ENCODE measurements at regions not wholly inside any gene's neighbourhood (a gene's known extent, or its start where the extent isn't known, plus 50 kb on each side); places are given as distances from the start of the nearest gene placed in this dataset.

DNA sequence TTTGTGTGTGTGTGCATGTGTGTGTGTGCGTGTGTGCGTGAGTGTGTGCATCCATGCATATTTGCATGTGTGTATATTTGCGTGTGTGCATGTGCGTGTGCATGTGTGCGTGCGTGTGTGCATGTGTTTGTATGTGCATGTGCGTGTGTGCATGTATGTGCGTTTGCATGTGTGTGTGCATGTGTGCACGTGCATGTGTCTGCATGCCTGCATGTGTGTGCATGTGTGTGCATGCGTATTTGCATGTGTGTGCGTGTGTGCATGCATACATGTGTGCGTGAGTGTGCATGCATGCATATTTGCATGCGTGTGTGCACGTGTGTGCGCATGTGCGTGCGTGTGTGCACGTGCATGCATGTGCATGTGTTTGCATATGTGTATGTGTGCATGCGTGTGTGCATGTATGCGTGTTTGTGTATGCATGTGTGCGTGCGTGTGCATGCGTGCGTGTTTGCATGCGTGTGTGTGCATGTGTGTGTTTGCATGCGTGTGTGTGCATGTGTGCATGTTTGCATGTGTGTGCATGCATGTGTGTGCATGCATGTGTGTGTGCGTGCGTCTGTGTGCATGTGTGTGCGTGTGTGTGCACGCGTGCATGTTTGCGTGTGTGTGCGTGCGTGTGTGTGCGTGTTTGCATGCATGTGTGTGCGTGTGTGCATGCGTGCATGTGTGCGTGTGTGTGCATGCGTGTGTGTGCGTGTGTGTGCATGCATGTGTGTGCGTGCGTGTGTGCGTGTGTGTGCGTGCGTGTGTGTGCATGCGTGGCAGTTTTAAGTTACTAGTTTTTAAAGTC, 57.7 kb upstream of the SMOC2 start:
- intact Hi-C loops (cut with micrococcal nuclease) = no loop called here
- Histone ChIP-seq H2AFZ (ENCODE audit: low read length) (no peak overlapping the region), H3F3A (ENCODE audit: low read length, unreplicated experiment) (no peaks in the 10 kb centered on the region), H3K79me2 (ENCODE audit: low read length) (no peaks in the 10 kb centered on the region), H3K27me3 (ENCODE audit: low read length) (no peaks in the 10 kb centered on the region; the same call in 1 of the 2 replicates), H3K9me3 (ENCODE audit: low read length) (no peaks in the 10 kb centered on the region), H3K4me1 (ENCODE audit: insufficient read depth, low read length) (no peaks in the 10 kb centered on the region), H4K20me1 (ENCODE audit: low read length) (no peaks in the 10 kb centered on the region), H3K9ac (ENCODE audit: low read length) (no peak overlapping the region), H3K4me3 (ENCODE audit: low read length) (no peak overlapping the region), H3K4me2 (ENCODE audit: low read length) (no peak overlapping the region), H3K27ac (ENCODE audit: low read length) (no peak overlapping the region), H3K9me2 (replicated peaks; ENCODE audit: low read length) (no peaks in the 10 kb centered on the region), H3K36me3 (ENCODE audit: low read depth, low read length) (no peaks in the 10 kb centered on the region)
- ATAC-seq (no peak), DNase-seq (no peak)
- POLR2A ChIA-PET (ENCODE audit: unreplicated experiment) = no interaction called here
- TF ChIP-seq EZH2 (IDR thresholded peaks at IDR 0.05; ENCODE audit: low read length, unreplicated experiment) = no peak
- no peak for TF ChIP-seq EZH2phosphoT487 (IDR thresholded peaks at IDR 0.05; ENCODE audit: borderline replicate concordance, low read length)
- TF ChIP-seq, protein P1, sequence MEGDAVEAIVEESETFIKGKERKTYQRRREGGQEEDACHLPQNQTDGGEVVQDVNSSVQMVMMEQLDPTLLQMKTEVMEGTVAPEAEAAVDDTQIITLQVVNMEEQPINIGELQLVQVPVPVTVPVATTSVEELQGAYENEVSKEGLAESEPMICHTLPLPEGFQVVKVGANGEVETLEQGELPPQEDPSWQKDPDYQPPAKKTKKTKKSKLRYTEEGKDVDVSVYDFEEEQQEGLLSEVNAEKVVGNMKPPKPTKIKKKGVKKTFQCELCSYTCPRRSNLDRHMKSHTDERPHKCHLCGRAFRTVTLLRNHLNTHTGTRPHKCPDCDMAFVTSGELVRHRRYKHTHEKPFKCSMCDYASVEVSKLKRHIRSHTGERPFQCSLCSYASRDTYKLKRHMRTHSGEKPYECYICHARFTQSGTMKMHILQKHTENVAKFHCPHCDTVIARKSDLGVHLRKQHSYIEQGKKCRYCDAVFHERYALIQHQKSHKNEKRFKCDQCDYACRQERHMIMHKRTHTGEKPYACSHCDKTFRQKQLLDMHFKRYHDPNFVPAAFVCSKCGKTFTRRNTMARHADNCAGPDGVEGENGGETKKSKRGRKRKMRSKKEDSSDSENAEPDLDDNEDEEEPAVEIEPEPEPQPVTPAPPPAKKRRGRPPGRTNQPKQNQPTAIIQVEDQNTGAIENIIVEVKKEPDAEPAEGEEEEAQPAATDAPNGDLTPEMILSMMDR (conservative IDR thresholded peaks at IDR 0.05; ENCODE audit: low read depth, low read length) = no peak
- CTCF ChIA-PET = no interaction called here
- BruUV-seq (replicated peaks) = no TSS peak

DNA sequence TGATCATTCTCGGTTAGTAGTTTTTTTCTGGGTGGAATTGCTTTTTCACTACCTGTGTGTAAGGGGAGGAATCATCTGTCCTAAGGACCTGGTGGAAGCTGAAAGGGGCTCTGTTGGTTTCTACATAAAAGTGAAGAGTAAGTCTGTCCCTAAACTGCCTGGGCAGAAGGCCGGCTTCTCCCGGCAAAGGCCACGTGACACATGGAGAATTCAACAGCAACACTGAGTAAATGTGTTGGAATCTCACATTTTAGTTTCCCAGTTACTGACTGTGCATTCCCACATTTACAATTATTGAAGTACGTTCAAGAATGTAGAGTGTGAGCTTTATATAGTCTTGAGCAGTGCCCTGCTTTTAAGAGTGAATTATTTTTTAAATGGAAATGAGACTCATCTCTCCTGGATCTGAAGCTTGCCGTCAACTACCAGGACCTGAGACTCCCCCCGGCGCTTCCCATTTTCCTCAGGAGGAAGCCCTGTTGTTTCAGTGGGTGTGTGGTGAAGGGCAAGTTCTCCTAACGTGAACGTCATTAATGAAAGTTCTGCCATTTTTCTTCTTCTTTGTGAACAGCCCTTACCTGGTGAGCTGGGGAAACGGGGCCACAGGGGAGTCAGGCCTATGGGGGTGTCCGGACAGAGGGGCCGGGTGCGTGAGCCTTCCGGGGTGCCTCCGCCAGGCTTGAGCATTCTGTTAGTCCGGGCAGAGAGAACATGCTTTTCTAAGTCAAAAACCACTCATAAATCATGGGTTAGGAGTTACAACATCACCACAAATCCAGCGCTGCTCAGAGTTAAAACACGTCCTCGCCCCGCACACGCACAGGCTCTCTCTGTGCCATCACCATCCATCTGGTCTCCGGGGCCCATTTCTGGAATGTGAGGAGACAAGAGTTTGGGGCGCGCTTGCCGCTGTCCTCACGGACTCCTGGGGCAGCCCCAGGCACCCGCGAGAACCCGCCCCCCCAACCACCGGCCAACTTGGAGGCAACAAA, 56.6 kb upstream of the SMOC2 start:
- no peak for DNase-seq
- Histone ChIP-seq H3K4me3 (ENCODE audit: low read length) (no peak overlapping the region), H3F3A (ENCODE audit: low read length, unreplicated experiment) (no peaks in the 10 kb centered on the region), H3K4me1 (ENCODE audit: insufficient read depth, low read length) (no peaks in the 10 kb centered on the region), H3K9me2 (replicated peaks; ENCODE audit: low read length) (no peaks in the 10 kb centered on the region), H3K27ac (ENCODE audit: low read length) (no peak overlapping the region), H4K20me1 (ENCODE audit: low read length) (no peaks in the 10 kb centered on the region), H3K36me3 (ENCODE audit: low read depth, low read length) (no peaks in the 10 kb centered on the region), H3K79me2 (ENCODE audit: low read length) (no peaks in the 10 kb centered on the region), H2AFZ (ENCODE audit: low read length) (no peak overlapping the region), H3K27me3 (ENCODE audit: low read length) (peaks cover 2% of the 10 kb centered on the region), H3K9ac (ENCODE audit: low read length) (no peak overlapping the region), H3K4me2 (ENCODE audit: low read length) (no peak overlapping the region), H3K9me3 (ENCODE audit: low read length) (no peaks in the 10 kb centered on the region)
- ChIA-PET CTCF (no interaction called here), POLR2A (ENCODE audit: unreplicated experiment) (no interaction called here)
- ATAC-seq = no peak
- TF ChIP-seq EZH2phosphoT487 (IDR thresholded peaks at IDR 0.05; ENCODE audit: borderline replicate concordance, low read length) (no peak), EZH2 (IDR thresholded peaks at IDR 0.05; ENCODE audit: low read length, unreplicated experiment) (no peak)
- TF ChIP-seq, protein P1 (conservative IDR thresholded peaks at IDR 0.05; ENCODE audit: low read depth, low read length) = no peak
- no TSS peak for BruUV-seq (replicated peaks)
- intact Hi-C loops (cut with micrococcal nuclease) = no loop called here
